HepG2 (cell line): ENCODE measurements at regions not wholly inside any gene's neighbourhood (a gene's known extent, or its start where the extent isn't known, plus 50 kb on each side); places are given as distances from the start of the nearest gene placed in this dataset.
A peak's percentile ranks its signal among the peaks of the same experiment; 100 is the strongest.

Experiments used
- CERS6 ChIP-seq: sonication (generic); formaldehyde crosslinking; IDR thresholded peaks from 2 replicates; pipeline ENCODE4 v1.5.0; 2020; ENCODE audit warnings: missing genetic modification reagents
- EP300 ChIP-seq, 3 experiments: sonication (generic) in 1 of 3; formaldehyde crosslinking in 1 of 3; IDR thresholded peaks; 2 replicates each; pipeline versions ENCODE4 v1.5.1 to v1.6.1; 2011 to 2020; ENCODE audit warnings: low read depth in 2 of 3, low read length in 2 of 3, borderline replicate concordance in 1 of 3, improper control_type of control experiment in 1 of 3, mild to moderate bottlenecking in 1 of 3, missing genetic modification reagents in 1 of 3, moderate library complexity in 1 of 3
- KDM1A ChIP-seq: IDR thresholded peaks from 2 replicates; pipeline ENCODE4 v1.6.1; 2016; ENCODE audit warnings: missing compliant biosample characterization
- MAFF ChIP-seq: IDR thresholded peaks from 2 replicates; pipeline ENCODE4 v1.6.1; 2011; ENCODE audit warnings: low read depth, low read length, improper control_type of control experiment
- PCBP1 ChIP-seq: fragments of 200-400 bp; formaldehyde crosslinking; IDR thresholded peaks from 2 replicates; pipeline ENCODE4 v1.6.1; 2017; ENCODE audit warnings: mild to moderate bottlenecking, low read depth, low read length, borderline replicate concordance
- POLR2AphosphoS5 ChIP-seq: IDR thresholded peaks from 2 replicates; pipeline ENCODE4 v1.6.1; 2012; ENCODE audit warnings: low read depth, low read length
- SP1 ChIP-seq, 2 experiments: fragments of 450-650 bp in 1 of 2; sonication (generic) in 1 of 2; formaldehyde crosslinking in 1 of 2; IDR thresholded peaks; 2 replicates each; pipeline versions ENCODE4 v1.4.0 to v1.6.1; 2016 to 2020; ENCODE audit warnings: missing genetic modification reagents in 1 of 2
- ZNF224 ChIP-seq: sonication (generic); formaldehyde crosslinking; IDR thresholded peaks from 2 replicates; pipeline ENCODE4 v1.5.0; 2020; ENCODE audit warnings: mild to moderate bottlenecking, missing genetic modification reagents
- ZNF292 ChIP-seq: sonication (generic); formaldehyde crosslinking; IDR thresholded peaks from 2 replicates; pipeline ENCODE4 v1.8.1; 2022; ENCODE audit warnings: mild to moderate bottlenecking, low read depth, missing genetic modification reagents, borderline replicate concordance
- ZSCAN9 ChIP-seq: IDR thresholded peaks from 2 replicates; pipeline ENCODE4 v1.6.1; 2016; ENCODE audit warnings: borderline replicate concordance
- TF ChIP-seq, protein P1 (sequence below): sonication (generic); formaldehyde crosslinking; IDR thresholded peaks from 2 replicates; pipeline ENCODE4 v1.5.0; 2020; ENCODE audit warnings: mild to moderate bottlenecking, missing genetic modification reagents, moderate library complexity
- TF ChIP-seq, protein P2 (sequence below), 2 experiments: IDR thresholded peaks; 2 replicates each; pipeline ENCODE4 v1.6.1; 2011 to 2012; ENCODE audit warnings: low read length in 2 of 2, borderline replicate concordance in 1 of 2, low read depth in 1 of 2, mild to moderate bottlenecking in 1 of 2, moderate library complexity in 1 of 2

DNA sequence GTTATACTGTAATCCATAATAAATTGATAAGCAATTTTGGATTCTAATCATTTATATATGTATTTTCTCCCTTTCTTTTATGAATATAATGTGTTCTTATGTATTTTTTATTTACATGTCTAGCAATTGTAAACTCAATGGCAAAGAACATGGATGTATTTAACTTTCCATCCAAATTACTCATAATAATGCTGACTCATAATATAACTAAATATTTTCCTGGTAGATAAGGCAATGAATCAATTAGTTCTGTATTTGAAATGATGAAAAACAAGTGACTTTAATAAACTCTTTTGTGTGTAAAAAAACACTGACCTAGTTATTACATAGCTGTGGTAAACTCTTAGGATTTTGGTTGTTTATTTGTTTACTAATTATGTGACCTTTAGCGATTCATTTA lies 211.2 kb downstream of the DTHD1 start:
- TF ChIP-seq ZNF292 (CRISPR knock-in tag) (no peak), EP300 (IDR thresholded peaks at IDR 0.05; ENCODE audit: low read depth in 2 of 2, low read length in 2 of 2) (no peak), EP300 (CRISPR knock-in tag; IDR thresholded peaks at IDR 0.05; ENCODE audit: borderline replicate concordance) (no peak), PCBP1 (no peak), ZNF224 (CRISPR knock-in tag) (no peak), MAFF (peak; percentile 54; the same call in 1 of the 2 replicates), KDM1A (CRISPR knock-in tag) (no peak), POLR2AphosphoS5 (no peak), CERS6 (CRISPR knock-in tag) (no peak), SP1 (IDR thresholded peaks at IDR 0.05) (no peak), SP1 (CRISPR knock-in tag; IDR thresholded peaks at IDR 0.05) (no peak), ZSCAN9 (CRISPR knock-in tag) (no peak)
- TF ChIP-seq, protein P1, sequence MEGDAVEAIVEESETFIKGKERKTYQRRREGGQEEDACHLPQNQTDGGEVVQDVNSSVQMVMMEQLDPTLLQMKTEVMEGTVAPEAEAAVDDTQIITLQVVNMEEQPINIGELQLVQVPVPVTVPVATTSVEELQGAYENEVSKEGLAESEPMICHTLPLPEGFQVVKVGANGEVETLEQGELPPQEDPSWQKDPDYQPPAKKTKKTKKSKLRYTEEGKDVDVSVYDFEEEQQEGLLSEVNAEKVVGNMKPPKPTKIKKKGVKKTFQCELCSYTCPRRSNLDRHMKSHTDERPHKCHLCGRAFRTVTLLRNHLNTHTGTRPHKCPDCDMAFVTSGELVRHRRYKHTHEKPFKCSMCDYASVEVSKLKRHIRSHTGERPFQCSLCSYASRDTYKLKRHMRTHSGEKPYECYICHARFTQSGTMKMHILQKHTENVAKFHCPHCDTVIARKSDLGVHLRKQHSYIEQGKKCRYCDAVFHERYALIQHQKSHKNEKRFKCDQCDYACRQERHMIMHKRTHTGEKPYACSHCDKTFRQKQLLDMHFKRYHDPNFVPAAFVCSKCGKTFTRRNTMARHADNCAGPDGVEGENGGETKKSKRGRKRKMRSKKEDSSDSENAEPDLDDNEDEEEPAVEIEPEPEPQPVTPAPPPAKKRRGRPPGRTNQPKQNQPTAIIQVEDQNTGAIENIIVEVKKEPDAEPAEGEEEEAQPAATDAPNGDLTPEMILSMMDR (CRISPR knock-in tag) = no peak
- TF ChIP-seq, protein P2, sequence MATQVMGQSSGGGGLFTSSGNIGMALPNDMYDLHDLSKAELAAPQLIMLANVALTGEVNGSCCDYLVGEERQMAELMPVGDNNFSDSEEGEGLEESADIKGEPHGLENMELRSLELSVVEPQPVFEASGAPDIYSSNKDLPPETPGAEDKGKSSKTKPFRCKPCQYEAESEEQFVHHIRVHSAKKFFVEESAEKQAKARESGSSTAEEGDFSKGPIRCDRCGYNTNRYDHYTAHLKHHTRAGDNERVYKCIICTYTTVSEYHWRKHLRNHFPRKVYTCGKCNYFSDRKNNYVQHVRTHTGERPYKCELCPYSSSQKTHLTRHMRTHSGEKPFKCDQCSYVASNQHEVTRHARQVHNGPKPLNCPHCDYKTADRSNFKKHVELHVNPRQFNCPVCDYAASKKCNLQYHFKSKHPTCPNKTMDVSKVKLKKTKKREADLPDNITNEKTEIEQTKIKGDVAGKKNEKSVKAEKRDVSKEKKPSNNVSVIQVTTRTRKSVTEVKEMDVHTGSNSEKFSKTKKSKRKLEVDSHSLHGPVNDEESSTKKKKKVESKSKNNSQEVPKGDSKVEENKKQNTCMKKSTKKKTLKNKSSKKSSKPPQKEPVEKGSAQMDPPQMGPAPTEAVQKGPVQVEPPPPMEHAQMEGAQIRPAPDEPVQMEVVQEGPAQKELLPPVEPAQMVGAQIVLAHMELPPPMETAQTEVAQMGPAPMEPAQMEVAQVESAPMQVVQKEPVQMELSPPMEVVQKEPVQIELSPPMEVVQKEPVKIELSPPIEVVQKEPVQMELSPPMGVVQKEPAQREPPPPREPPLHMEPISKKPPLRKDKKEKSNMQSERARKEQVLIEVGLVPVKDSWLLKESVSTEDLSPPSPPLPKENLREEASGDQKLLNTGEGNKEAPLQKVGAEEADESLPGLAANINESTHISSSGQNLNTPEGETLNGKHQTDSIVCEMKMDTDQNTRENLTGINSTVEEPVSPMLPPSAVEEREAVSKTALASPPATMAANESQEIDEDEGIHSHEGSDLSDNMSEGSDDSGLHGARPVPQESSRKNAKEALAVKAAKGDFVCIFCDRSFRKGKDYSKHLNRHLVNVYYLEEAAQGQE (IDR thresholded peaks at IDR 0.05; ENCODE audit: borderline replicate concordance in 1 of 2, low read depth in 1 of 2, low read length in 2 of 2) = no peak
